HFF-Myc (cell line): ENCODE measurements at regions not wholly inside any gene's neighbourhood (a gene's known extent, or its start where the extent isn't known, plus 50 kb on each side); places are given as distances from the start of the nearest gene placed in this dataset.

Source experiments
- DNase-seq: peaks from one replicate; pipeline ENCODE4 v3.0.0-alpha.2; 2011; ENCODE audit warnings: low read depth; ENCODE audit errors: extremely low read depth
- H3K4me3 ChIP-seq: replicated peaks from 2 replicates; pipeline ENCODE4 v1.5.1; 2011; ENCODE audit warnings: low read depth, mild to moderate bottlenecking, control low read depth, low read length
- CTCF ChIP-seq: IDR thresholded peaks from 2 replicates; pipeline ENCODE4 v1.5.1; 2012; ENCODE audit warnings: mild to moderate bottlenecking, low read depth, low read length, control low read depth; ENCODE audit errors: missing control alignments

GRCh38 chr5:152882621-152883020 is 477.5 kb upstream of the NMUR2 start:
- H3K4me3 ChIP-seq: no peak overlapping the region
- DNase-seq: no peak
- TF ChIP-seq CTCF: no peak

GRCh38 chr5:152883066-152883775 is 478.1 kb upstream of the NMUR2 start:
- TF ChIP-seq CTCF: no peak
- no peak for DNase-seq

GRCh38 chr5:152884006-152884405 is 478.9 kb upstream of the NMUR2 start:
- no peak for DNase-seq
- H3K4me3 ChIP-seq: no peak overlapping the region
- TF ChIP-seq CTCF: no peak

More at GRCh38 chr5:152883066-152883775, 478.1 kb upstream of the NMUR2 start:
- no peak overlapping the region for H3K4me3 ChIP-seq

- DNase-seq: no peak
- H3K4me3 ChIP-seq: no peak overlapping the region
- no peak for TF ChIP-seq CTCF
Measured at GRCh38 chr5:152900332-152900731, 495.3 kb upstream of the NMUR2 start.

- no peak for TF ChIP-seq CTCF
- no peak for DNase-seq
- no peak overlapping the region for H3K4me3 ChIP-seq
Measured at GRCh38 chr5:152901754-152902153, 496.7 kb upstream of the NMUR2 start.

- TF ChIP-seq CTCF: no peak
- no peak overlapping the region for H3K4me3 ChIP-seq
- DNase-seq: no peak
Measured at GRCh38 chr5:152905286-152905685, 500.2 kb upstream of the NMUR2 start.
